ENCODE measurements at regions not wholly inside any gene's neighbourhood (a gene's known extent, or its start where the extent isn't known, plus 50 kb on each side); places are given as distances from the start of the nearest gene placed in this dataset.

GRCh38 chr15:53917109-53917508 is 61.1 kb upstream of the UNC13C start (continued):
- no peak for TF ChIP-seq AR (CRISPR knock-in tag; IDR thresholded peaks at IDR 0.05)

DNA sequence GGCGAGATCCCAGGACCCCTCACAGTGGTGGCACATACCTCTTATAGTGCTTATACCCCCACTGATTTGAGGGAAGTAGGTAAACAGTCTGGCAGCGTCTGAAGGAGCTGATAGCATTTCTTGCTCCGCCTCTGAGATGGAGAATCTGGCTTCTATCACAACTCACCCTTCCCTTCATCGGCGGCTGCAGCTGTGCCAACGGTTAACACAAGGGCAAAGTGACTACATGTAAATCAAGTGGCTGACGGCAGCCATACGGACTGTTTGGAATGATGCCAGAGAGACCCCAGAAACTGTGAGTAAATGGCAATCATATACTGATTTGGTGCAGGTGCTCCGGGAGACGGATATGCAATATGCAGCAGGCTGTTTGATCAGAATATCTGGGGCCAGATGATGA is 66.8 kb upstream of the UNC13C start:
- H3K9me3 Mint-ChIP-seq: no peaks in the 10 kb centered on the region
- TF ChIP-seq SP1 (CRISPR knock-in tag; conservative IDR thresholded peaks at IDR 0.05) (no peak), ZNF512 (CRISPR knock-in tag; IDR thresholded peaks at IDR 0.05; ENCODE audit: borderline replicate concordance) (no peak), NFE2L1 (CRISPR knock-in tag; IDR thresholded peaks at IDR 0.05) (no peak), FOXJ3 (CRISPR knock-in tag; IDR thresholded peaks at IDR 0.05; ENCODE audit: borderline replicate concordance) (no peak), ZNF121 (CRISPR knock-in tag; IDR thresholded peaks at IDR 0.05) (no peak), RELA (CRISPR knock-in tag; IDR thresholded peaks at IDR 0.05; ENCODE audit: borderline replicate concordance) (no peak), E2F4 (CRISPR knock-in tag; IDR thresholded peaks at IDR 0.05; ENCODE audit: borderline replicate concordance, low read depth) (no peak), ZNF219 (CRISPR knock-in tag; IDR thresholded peaks at IDR 0.05; ENCODE audit: borderline replicate concordance) (no peak), CBFB (CRISPR knock-in tag; IDR thresholded peaks at IDR 0.05; ENCODE audit: low read depth) (no peak), IRF1 (CRISPR knock-in tag; IDR thresholded peaks at IDR 0.05) (no peak), SMAD3 (CRISPR knock-in tag; IDR thresholded peaks at IDR 0.05; ENCODE audit: borderline replicate concordance) (no peak)
- TF ChIP-seq, protein P1, sequence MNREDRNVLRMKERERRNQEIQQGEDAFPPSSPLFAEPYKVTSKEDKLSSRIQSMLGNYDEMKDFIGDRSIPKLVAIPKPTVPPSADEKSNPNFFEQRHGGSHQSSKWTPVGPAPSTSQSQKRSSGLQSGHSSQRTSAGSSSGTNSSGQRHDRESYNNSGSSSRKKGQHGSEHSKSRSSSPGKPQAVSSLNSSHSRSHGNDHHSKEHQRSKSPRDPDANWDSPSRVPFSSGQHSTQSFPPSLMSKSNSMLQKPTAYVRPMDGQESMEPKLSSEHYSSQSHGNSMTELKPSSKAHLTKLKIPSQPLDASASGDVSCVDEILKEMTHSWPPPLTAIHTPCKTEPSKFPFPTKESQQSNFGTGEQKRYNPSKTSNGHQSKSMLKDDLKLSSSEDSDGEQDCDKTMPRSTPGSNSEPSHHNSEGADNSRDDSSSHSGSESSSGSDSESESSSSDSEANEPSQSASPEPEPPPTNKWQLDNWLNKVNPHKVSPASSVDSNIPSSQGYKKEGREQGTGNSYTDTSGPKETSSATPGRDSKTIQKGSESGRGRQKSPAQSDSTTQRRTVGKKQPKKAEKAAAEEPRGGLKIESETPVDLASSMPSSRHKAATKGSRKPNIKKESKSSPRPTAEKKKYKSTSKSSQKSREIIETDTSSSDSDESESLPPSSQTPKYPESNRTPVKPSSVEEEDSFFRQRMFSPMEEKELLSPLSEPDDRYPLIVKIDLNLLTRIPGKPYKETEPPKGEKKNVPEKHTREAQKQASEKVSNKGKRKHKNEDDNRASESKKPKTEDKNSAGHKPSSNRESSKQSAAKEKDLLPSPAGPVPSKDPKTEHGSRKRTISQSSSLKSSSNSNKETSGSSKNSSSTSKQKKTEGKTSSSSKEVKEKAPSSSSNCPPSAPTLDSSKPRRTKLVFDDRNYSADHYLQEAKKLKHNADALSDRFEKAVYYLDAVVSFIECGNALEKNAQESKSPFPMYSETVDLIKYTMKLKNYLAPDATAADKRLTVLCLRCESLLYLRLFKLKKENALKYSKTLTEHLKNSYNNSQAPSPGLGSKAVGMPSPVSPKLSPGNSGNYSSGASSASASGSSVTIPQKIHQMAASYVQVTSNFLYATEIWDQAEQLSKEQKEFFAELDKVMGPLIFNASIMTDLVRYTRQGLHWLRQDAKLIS (CRISPR knock-in tag; IDR thresholded peaks at IDR 0.05; ENCODE audit: borderline replicate concordance): no peak
- peaks cover 8% of the 10 kb centered on the region for H3K4me1 Mint-ChIP-seq
- POLR2A ChIA-PET: no interaction called here
- CTCF ChIA-PET: no interaction called here
- no peaks in the 10 kb centered on the region for H3K27me3 Mint-ChIP-seq (ENCODE audit: low read depth)
- no peak for DNase-seq (ENCODE audit: low spot score)
- H3K4me3 Mint-ChIP-seq: no peak overlapping the region
- no peak overlapping the region for H3K27ac Mint-ChIP-seq
- no peaks in the 10 kb centered on the region for H3K36me3 Mint-ChIP-seq
- ATAC-seq: no peak

- ATAC-seq: no peak
Measured at GRCh38 chr15:53910852-53911251, 67.4 kb upstream of the UNC13C start.

More at GRCh38 chr15:53910852-53911251, 67.4 kb upstream of the UNC13C start:
- Mint-ChIP-seq H3K27ac (no peak overlapping the region), H3K4me1 (peaks cover 4% of the 10 kb centered on the region; the same call in 1 of the 2 replicates), H3K27me3 (ENCODE audit: low read depth) (no peaks in the 10 kb centered on the region), H3K9me3 (no peaks in the 10 kb centered on the region), H3K36me3 (no peaks in the 10 kb centered on the region), H3K4me3 (no peak overlapping the region)
- no peak for DNase-seq (ENCODE audit: low spot score)
- ChIA-PET POLR2A (no interaction called here), CTCF (no interaction called here)
- TF ChIP-seq IRF1 (CRISPR knock-in tag; IDR thresholded peaks at IDR 0.05) (no peak), ZNF512 (CRISPR knock-in tag; IDR thresholded peaks at IDR 0.05; ENCODE audit: borderline replicate concordance) (no peak), MXD4 (CRISPR knock-in tag; IDR thresholded peaks at IDR 0.05; ENCODE audit: borderline replicate concordance) (no peak), NFATC4 (CRISPR knock-in tag; IDR thresholded peaks at IDR 0.05) (no peak), NR2C2 (CRISPR knock-in tag; IDR thresholded peaks at IDR 0.05) (no peak), ZNF416 (CRISPR knock-in tag; IDR thresholded peaks at IDR 0.05) (no peak), SOX15 (CRISPR knock-in tag; IDR thresholded peaks at IDR 0.05) (no peak), EMX1 (CRISPR knock-in tag; IDR thresholded peaks at IDR 0.05) (no peak), TP53 (CRISPR knock-in tag; IDR thresholded peaks at IDR 0.05) (no peak), ZNF232 (CRISPR knock-in tag; IDR thresholded peaks at IDR 0.05) (no peak), ZNF219 (CRISPR knock-in tag; IDR thresholded peaks at IDR 0.05; ENCODE audit: borderline replicate concordance) (no peak), ELF4 (CRISPR knock-in tag; IDR thresholded peaks at IDR 0.05; ENCODE audit: low read depth) (no peak)

All from WTC11 (cell line).